GM21717 (cell line): ENCODE measurements at regions not wholly inside any gene's neighbourhood (a gene's known extent, or its start where the extent isn't known, plus 50 kb on each side); places are given as distances from the start of the nearest gene placed in this dataset.
"Not testable (repeated sequence)": the region's sequence is repeated elsewhere in the genome, so short reads cannot be mapped to it uniquely, and the experiment has no call there.

Experiments used
- ATAC-seq: cut with Tn5 transposase; IDR thresholded peaks from one replicate; pipeline ENCODE4 v1.9.1; 2021; ENCODE audit warnings: mild to moderate bottlenecking, moderate library complexity; ENCODE audit not compliant: unreplicated experiment

GRCh38 chr5:110221036-110221435 is 505.4 kb downstream of the TMEM232 start:
- ATAC-seq: no peak

GRCh38 chr5:110224050-110224449 is 502.4 kb downstream of the TMEM232 start:
- ATAC-seq: no peak

- ATAC-seq: no peak
These were observed 500.5 kb downstream of the TMEM232 start for GRCh38 chr5:110225949-110226348.

GRCh38 chr5:110239786-110240185 is 486.7 kb downstream of the TMEM232 start:
- no peak for ATAC-seq

GRCh38 chr5:110242950-110243349 is 483.5 kb downstream of the TMEM232 start:
- no peak for ATAC-seq

GRCh38 chr5:110248921-110249320 is 477.6 kb downstream of the TMEM232 start:
- no peak for ATAC-seq

GRCh38 chr5:110250355-110250754 is 476.1 kb downstream of the TMEM232 start:
- ATAC-seq: no peak

GRCh38 chr5:110250755-110251154 is 475.7 kb downstream of the TMEM232 start:
- no peak for ATAC-seq

- ATAC-seq: no peak
These were observed 475.1 kb downstream of the TMEM232 start for GRCh38 chr5:110251366-110251765.

GRCh38 chr5:110255194-110255593 is 471.3 kb downstream of the TMEM232 start:
- no peak for ATAC-seq

- no peak for ATAC-seq
These were observed 470.2 kb downstream of the TMEM232 start for GRCh38 chr5:110256298-110256697.

GRCh38 chr5:110257971-110258370 is 468.5 kb downstream of the TMEM232 start:
- ATAC-seq: no peak

GRCh38 chr5:110258460-110259216 is 467.8 kb downstream of the TMEM232 start:
- ATAC-seq: no peak

- ATAC-seq: no peak
These were observed 463.7 kb downstream of the TMEM232 start for GRCh38 chr5:110262749-110263148.

GRCh38 chr5:110264661-110265060 is 461.8 kb downstream of the TMEM232 start:
- no peak for ATAC-seq

GRCh38 chr5:110265162-110265561 is 461.3 kb downstream of the TMEM232 start:
- ATAC-seq: no peak

- ATAC-seq: no peak
These were observed 458.8 kb downstream of the TMEM232 start for GRCh38 chr5:110267714-110268113.

- ATAC-seq: no peak
These were observed 458.2 kb downstream of the TMEM232 start for GRCh38 chr5:110268283-110268682.

GRCh38 chr5:110268985-110269384 is 457.5 kb downstream of the TMEM232 start:
- peak; percentile 72 for ATAC-seq

GRCh38 chr5:110269478-110270142 is 456.9 kb downstream of the TMEM232 start:
- no peak for ATAC-seq

- no peak for ATAC-seq
These were observed 450.6 kb downstream of the TMEM232 start for GRCh38 chr5:110275878-110276277.

- ATAC-seq: not testable (repeated sequence)
These were observed 448.0 kb downstream of the TMEM232 start for GRCh38 chr5:110278449-110278848.
